Fibroblast of peridontal ligament (primary cell): ENCODE measurements at regions not wholly inside any gene's neighbourhood (a gene's known extent, or its start where the extent isn't known, plus 50 kb on each side); places are given as distances from the start of the nearest gene placed in this dataset.
"Not testable (repeated sequence)": the region's sequence is repeated elsewhere in the genome, so short reads cannot be mapped to it uniquely, and the experiment has no call there.

ENCODE experiments used
- DNase-seq: peaks from one replicate; pipeline ENCODE4 v3.0.0-alpha.2; 2010; ENCODE audit errors: extremely low read depth

GRCh38 chr22:26916236-26916635 lies 258.8 kb downstream of the MIAT start:
- no peak for DNase-seq

GRCh38 chr22:26918226-26918625 lies 260.8 kb downstream of the MIAT start:
- no peak for DNase-seq

DNA sequence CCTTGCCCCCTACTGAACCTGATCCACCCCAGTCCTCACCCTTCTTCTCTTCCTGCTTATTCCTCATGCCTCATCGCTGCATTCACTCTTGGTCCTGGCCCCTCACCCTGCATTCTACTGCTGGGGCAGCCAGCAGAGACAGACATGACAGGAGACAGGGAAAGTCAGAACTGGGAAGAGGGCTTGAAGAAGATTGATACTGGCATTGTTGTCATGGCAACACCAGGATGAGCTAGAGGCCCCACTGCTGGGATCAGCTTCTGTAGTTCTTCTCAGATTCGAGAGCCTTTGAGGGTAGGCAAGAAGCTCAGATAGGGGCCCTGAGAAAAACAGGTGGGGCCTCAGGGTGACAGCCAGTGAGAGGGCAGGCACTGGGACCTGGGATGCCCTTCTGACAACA lies 264.3 kb downstream of the MIAT start:
- no peak for DNase-seq

DNA sequence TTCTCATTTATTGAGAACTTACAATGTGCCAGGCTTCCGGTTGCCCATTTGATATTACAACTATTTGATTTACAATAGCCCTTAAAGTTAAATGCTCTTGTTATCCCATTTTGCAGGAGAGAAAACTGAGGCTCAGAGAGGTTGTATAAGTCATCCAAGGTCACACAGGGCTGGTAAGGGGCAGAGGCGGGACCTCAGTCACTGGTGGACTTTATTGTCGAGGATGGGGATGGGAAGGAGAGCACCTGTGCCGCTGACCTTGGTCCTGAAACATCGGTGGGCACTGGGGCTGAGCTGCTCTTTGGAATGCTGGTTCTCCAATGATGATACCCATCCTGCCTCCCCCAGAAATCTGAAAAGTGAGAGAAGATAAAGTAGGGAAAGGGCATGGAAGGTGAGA lies 265.4 kb downstream of the MIAT start:
- no peak for DNase-seq

DNA sequence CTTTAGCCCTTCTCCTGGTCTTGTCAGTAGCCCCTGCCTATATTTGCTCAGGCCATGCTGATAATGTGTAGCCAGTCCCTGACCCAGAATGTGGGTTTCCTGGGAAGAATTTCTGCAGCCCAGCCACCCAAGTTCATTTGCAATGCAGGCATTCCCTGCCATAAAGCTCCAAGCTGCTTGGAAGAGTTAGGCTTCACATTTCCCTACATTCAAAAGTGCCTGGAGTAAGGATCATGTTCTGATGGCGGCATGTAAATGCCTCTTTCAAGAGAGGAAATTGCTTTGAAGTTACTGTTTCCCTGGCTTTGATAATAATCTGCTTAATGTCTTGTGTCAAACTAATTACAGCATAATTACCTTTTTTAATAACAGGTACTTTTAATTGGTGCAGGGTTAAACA lies 266.1 kb downstream of the MIAT start:
- no peak for DNase-seq

DNA sequence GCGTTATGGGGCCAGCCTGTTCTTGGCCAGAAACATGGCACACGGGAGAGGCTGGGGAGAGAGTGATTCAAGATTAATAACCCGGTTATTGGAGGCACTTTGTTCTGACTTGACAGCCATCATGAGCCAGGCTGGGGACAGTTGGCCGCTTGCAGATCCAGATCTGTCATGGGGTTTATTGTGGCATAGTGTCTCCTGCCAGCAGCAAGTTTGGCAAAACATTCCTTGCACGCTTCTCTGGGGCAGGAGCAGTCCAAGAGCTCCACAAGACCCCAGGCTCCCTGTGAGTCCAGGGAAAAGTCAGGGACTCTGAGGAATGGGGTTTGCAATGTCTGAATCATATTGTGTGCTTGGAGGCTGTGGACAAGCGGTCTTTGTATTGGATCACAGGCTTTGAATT lies 270.4 kb downstream of the MIAT start:
- DNase-seq, result no peak

DNA sequence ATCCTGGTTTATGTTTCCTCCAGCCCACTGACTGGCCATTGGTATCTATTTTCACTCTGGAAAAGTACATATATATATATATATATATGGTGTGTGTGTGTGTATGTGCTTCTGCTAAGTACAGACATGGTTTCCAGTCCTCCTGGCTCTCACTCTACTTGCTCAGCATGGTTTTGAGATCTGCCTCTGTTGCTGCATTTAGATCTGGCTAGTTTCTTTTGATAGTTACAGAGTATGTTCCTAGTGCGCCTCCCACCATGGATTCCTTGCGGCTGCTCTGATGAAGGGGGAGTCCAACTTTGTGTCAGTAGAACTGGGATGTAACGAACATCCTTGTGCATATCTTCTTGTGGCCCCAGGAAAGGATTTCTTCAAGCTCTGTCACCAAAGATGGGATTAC lies 274.1 kb downstream of the MIAT start:
- DNase-seq, result no peak

DNA sequence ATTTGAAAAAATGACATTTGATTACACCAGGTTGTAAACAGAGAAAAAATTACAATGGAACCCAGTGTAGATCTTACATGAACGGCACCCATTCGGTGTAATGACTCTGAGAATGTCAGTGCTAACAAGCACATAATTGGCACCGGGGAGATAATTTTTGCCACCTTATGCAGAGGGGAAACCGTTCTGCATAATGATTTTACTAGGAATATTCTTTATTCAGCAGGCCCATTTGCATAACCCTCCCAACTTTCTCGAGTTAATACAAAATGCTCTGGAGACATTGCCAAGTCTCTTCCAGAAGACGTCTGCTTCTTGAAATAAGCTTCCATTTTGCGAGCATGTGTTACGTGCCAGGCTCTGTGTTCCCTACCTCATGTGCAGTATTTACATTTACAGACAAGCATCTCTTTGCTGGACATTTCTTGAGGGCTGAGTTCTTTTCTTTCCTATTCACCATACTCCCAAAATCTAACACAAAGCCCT lies 275.8 kb downstream of the MIAT start:
- DNase-seq, result no peak

DNA sequence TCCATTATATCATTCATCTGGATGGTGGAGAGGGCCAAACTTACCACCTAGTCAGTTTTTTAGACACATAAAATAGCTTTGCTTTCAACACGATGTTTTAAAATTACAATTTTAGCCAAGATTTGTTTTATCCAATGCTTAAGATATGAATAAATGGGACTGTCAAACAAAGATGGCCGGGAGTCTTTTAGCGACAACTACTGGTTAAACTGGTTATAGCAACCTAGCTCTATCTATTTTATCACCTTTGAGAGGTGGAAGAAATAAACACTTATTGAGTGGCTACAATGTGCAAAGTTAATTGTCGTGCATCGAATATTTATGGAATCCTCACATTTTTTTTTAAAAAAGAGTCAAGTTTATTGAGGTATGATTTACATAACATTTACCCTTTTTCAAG lies 279.8 kb downstream of the MIAT start:
- DNase-seq, result no peak

GRCh38 chr22:26939466-26939865 lies 282.1 kb downstream of the MIAT start:
- no peak for DNase-seq

DNA sequence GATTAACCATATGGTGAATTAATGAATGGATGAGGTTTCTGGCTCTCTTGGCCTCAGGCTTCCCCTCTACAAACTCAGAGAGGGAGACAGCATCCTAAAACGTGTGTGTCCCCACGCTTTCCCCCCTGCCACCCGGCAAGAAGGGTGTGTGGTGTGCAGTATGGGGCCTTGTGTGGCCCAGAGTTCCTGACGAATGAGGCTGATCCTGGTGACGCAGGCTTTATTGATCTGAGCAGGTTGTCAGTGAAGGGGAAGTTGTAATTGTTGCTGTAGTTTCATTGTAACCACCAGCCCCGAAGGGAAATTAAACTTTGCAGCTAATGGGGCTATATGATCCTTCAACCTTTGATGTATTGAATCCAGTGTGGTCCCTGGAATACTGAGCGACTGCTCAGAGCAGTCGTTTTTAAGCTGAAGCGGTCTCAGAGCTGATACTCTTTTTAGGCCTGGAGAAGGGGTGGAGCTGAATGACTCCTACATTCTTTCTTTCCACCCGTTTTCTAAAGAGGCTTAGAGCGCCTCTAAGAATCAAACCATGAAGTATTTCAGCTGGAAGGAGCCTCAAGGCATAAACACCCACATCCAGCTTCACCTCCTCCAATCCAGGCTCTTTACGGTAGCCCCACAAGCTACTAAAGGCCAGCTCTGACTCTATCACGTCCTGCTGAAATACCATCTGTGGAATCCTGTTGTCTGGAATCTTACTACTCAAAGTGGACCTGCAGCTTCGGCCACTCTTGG lies 284.7 kb downstream of the MIAT start:
- DNase-seq, result no peak

GRCh38 chr22:26942637-26942957 lies 285.2 kb downstream of the MIAT start:
- DNase-seq, result no peak

DNA sequence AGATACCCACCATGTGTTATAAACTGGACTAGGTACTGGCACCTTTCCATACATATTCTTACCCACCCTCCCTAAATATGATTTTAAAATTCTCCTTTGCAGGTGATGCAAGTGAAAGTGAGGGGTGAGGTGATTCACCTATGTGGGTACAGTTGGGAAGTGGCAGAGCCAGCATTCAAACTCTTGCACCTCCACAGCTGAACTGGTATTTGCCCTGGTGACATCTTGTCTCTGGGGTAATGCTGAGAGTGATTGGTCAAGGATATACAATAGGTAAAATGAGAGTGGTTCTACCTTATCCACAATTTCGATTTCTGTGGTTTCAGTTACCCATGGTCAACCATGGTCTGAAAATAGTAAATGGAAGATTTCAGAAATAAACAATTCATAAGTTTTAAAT lies 288.2 kb downstream of the MIAT start:
- no peak for DNase-seq

DNA sequence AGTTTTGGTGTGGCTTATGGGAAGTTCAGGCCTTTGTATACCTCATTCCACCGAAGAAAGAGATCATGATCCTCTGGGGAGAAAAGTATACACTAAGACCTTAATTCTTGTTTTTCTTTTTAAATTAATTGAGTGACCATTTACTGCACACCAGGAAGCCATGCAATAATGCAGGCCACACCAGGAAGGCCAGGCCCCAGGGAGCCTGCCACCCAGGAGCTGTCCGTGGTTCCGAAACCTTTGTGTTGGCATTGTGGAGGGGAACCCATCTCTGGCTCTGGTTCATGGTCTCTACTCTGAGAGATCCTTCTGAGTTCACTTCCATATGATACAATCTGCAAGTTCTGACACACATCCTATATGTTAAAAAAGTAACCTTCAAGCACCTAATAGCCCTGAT lies 291.8 kb downstream of the MIAT start:
- peak; percentile 4 for DNase-seq

DNA sequence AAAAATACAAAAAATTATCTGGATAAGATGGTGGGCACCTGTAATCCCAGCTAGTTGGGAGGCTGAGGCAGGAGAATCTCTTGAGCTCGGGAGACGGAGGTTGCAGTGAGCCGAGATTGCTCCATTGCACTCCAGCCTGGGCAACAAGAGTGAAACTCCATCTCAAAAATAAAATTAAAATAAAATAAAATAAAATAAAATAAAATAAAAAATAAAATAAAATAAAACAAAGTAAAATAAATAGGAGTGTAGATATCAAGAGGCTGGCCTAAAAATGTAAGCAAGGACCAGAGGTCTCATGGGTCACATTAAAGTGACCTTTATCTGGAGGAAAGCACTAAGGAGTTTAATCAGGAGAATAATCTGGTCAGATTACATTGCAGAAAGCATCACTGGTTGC lies 293.8 kb downstream of the MIAT start:
- DNase-seq, result not testable (repeated sequence)

DNA sequence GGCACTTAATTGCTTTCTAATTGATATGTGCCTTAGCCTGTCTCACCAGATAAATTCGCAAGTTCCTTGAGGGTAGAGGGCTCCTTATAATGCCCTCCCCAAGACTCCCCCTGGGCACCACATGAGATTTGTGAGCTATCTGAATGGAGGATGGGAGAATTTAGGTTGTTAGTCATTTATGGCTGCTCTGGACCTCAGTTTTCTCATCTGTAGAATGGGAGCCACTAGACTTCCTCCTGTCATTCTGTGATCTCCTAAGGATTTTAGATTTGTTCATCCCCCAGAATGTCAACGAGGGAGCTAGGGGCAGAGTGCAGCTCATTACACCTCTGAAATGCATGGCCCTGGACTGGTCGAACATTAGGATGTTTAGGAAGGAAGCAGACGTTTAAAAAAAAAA lies 294.6 kb downstream of the MIAT start:
- DNase-seq, result no peak

- DNase-seq, result no peak
Observed at GRCh38 chr22:26952451-26953011, 295.1 kb downstream of the MIAT start.

GRCh38 chr22:26953012-26953883 lies 295.9 kb downstream of the MIAT start:
- no peak for DNase-seq

DNA sequence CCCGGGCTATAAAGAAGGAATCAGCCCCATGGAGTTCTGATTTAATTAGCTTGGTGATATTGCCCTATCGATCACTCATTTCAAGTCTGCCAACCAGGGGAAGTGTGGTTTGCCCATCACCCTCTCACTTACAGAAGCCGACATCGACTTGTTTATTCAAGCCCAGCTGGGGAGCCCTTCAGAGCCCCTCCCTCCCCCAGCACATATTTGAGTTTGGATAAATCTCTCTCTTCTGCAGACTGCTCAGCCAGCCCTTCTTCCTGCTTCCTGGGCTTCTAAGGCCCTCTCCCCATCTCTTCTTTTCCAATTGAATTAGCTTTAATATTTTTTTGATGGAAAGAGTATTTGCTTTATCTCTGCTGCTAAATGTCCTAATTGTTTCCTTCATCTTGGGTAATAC lies 299.0 kb downstream of the MIAT start:
- DNase-seq, result no peak

DNA sequence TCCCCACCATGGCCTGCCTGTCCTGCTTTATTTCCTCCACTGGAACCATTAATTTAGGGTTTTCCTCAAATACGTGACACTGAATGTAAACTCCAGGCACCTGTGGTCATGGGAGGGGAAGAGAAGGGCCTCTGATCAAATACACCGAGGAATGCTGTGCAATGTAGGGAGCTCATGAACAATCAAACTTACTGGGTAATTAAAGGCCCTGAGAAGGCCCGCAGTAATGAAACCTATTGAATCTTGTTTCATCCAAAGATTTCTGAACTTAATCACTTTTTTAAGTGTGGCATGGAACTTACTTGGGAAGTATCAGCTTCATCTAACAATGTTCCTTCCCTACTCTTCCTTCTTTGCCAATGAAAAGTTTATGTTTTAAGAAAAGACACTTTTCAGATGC lies 299.8 kb downstream of the MIAT start:
- no peak for DNase-seq

- peak; percentile 7 for DNase-seq
Observed at GRCh38 chr22:26957897-26958296, 300.5 kb downstream of the MIAT start.

- DNase-seq, result no peak
Observed at GRCh38 chr22:26958378-26958777, 301.0 kb downstream of the MIAT start.

GRCh38 chr22:26964642-26965041 lies 307.3 kb downstream of the MIAT start:
- no peak for DNase-seq
